ENCODE measurements at regions not wholly inside any gene's neighbourhood (a gene's known extent, or its start where the extent isn't known, plus 50 kb on each side); places are given as distances from the start of the nearest gene placed in this dataset.

- no peak for DNase-seq (ENCODE audit: low read depth)
These were observed 118.8 kb upstream of the GSE1 start for GRCh38 chr16:85494315-85494714.

GRCh38 chr16:85495259-85495658 lies 117.9 kb upstream of the GSE1 start:
- DNase-seq (ENCODE audit: low read depth) = no peak

- no peak for DNase-seq (ENCODE audit: low read depth)
These were observed 117.1 kb upstream of the GSE1 start for GRCh38 chr16:85495823-85496538.

- no peak for DNase-seq (ENCODE audit: low read depth)
These were observed 115.4 kb upstream of the GSE1 start for GRCh38 chr16:85497622-85498314.

- no peak for DNase-seq (ENCODE audit: low read depth)
These were observed 114.5 kb upstream of the GSE1 start for GRCh38 chr16:85498607-85499006.

GRCh38 chr16:85500220-85500619 lies 112.9 kb upstream of the GSE1 start:
- DNase-seq (ENCODE audit: low read depth) = no peak

GRCh38 chr16:85501900-85502299 lies 111.2 kb upstream of the GSE1 start:
- no peak for DNase-seq (ENCODE audit: low read depth)

- no peak for DNase-seq (ENCODE audit: low read depth)
These were observed 110.8 kb upstream of the GSE1 start for GRCh38 chr16:85502357-85502756.

GRCh38 chr16:85503679-85504231 lies 109.4 kb upstream of the GSE1 start:
- no peak for DNase-seq (ENCODE audit: low read depth)

- DNase-seq (ENCODE audit: low read depth) = no peak
These were observed 108.9 kb upstream of the GSE1 start for GRCh38 chr16:85504242-85504641.

- DNase-seq (ENCODE audit: low read depth) = no peak
These were observed 107.1 kb upstream of the GSE1 start for GRCh38 chr16:85505794-85506634.

- no peak for DNase-seq (ENCODE audit: low read depth)
These were observed 106.5 kb upstream of the GSE1 start for GRCh38 chr16:85506635-85506911.

GRCh38 chr16:85507342-85507741 lies 105.8 kb upstream of the GSE1 start:
- no peak for DNase-seq (ENCODE audit: low read depth)

- no peak for DNase-seq (ENCODE audit: low read depth)
These were observed 104.7 kb upstream of the GSE1 start for GRCh38 chr16:85508388-85508787.

- DNase-seq (ENCODE audit: low read depth) = no peak
These were observed 104.1 kb upstream of the GSE1 start for GRCh38 chr16:85508993-85509392.

- no peak for DNase-seq (ENCODE audit: low read depth)
These were observed 103.0 kb upstream of the GSE1 start for GRCh38 chr16:85510041-85510659.

GRCh38 chr16:85511938-85512807 lies 100.9 kb upstream of the GSE1 start:
- no peak for DNase-seq (ENCODE audit: low read depth)

GRCh38 chr16:85512808-85513115 lies 100.4 kb upstream of the GSE1 start:
- no peak for DNase-seq (ENCODE audit: low read depth)

- DNase-seq (ENCODE audit: low read depth) = no peak
These were observed 99.9 kb upstream of the GSE1 start for GRCh38 chr16:85513180-85513579.

- no peak for DNase-seq (ENCODE audit: low read depth)
These were observed 99.5 kb upstream of the GSE1 start for GRCh38 chr16:85513649-85514048.

- no peak for DNase-seq (ENCODE audit: low read depth)
These were observed 98.9 kb upstream of the GSE1 start for GRCh38 chr16:85514295-85514597.

All from HS-5 (cell line).